Endothelial cell of umbilical vein (primary cell): ENCODE measurements at regions not wholly inside any gene's neighbourhood (a gene's known extent, or its start where the extent isn't known, plus 50 kb on each side); places are given as distances from the start of the nearest gene placed in this dataset.

Experiments
- EZH2 ChIP-seq: IDR thresholded peaks from 2 replicates; pipeline ENCODE4 v1.6.1; 2012; ENCODE audit warnings: borderline replicate concordance, low read depth, mild to moderate bottlenecking, moderate library complexity, low read length, inconsistent platforms; ENCODE audit not compliant: severe bottlenecking
- POLR2AphosphoS5 ChIP-seq: IDR thresholded peaks from 2 replicates; pipeline ENCODE4 v1.6.1; 2012; ENCODE audit warnings: low read depth, mild to moderate bottlenecking, control low read depth, low read length, moderate library complexity; ENCODE audit not compliant: insufficient read depth

GRCh38 chr9:21709464-21710058, 92.9 kb upstream of the MTAP start:
- TF ChIP-seq POLR2AphosphoS5 (no peak), EZH2 (no peak)
